Cardiac muscle cell (in vitro differentiated cells and primary cell): ENCODE measurements at regions not wholly inside any gene's neighbourhood (a gene's known extent, or its start where the extent isn't known, plus 50 kb on each side); places are given as distances from the start of the nearest gene placed in this dataset.
"Not testable (repeated sequence)": the region's sequence is repeated elsewhere in the genome, so short reads cannot be mapped to it uniquely, and the experiment has no call there.

ENCODE experiments used
- DNase-seq, 2 donors: peaks; one replicate each; pipeline versions ENCODE4 v3.0.0 to v3.0.0-alpha.2; 2010 to 2017; ENCODE audit warnings: low read depth in 1 of 2, low spot score in 1 of 2
- H3K27ac ChIP-seq: fragments of 200-600 bp; sonication (generic); 2 replicates; pipeline ENCODE4 v1.5.1; 2016
- H3K27me3 ChIP-seq: fragments of 200-600 bp; sonication (generic); 2 replicates; pipeline ENCODE4 v1.6.0; 2016; ENCODE audit warnings: control low read depth
- H3K36me3 ChIP-seq: fragments of 200-600 bp; sonication (generic); 2 replicates; pipeline ENCODE4 v1.5.1; 2016; ENCODE audit warnings: control low read depth
- H3K4me1 ChIP-seq: fragments of 200-600 bp; sonication (generic); 2 replicates; pipeline ENCODE4 v1.8.1; 2017; ENCODE audit warnings: low read depth, mild to moderate bottlenecking, mixed run types
- H3K4me3 ChIP-seq: fragments of 200-600 bp; sonication (generic); 2 replicates; pipeline ENCODE4 v1.5.1; 2016; ENCODE audit warnings: mild to moderate bottlenecking
- H3K9me3 ChIP-seq: fragments of 200-600 bp; sonication (generic); 2 replicates; pipeline ENCODE4 v1.5.1; 2017; ENCODE audit warnings: low read depth, mild to moderate bottlenecking, control low read depth
- CTCF ChIP-seq: IDR thresholded peaks from 2 replicates; pipeline ENCODE4 v1.5.1; 2012; ENCODE audit warnings: low read depth, mild to moderate bottlenecking, low read length

GRCh38 chrX:67213686-67214085 is 330.1 kb upstream of the AR start:
- not testable (repeated sequence) for H3K27ac ChIP-seq, DNase-seq, H3K27me3 ChIP-seq, H3K9me3 ChIP-seq, H3K4me1 ChIP-seq, H3K36me3 ChIP-seq, H3K4me3 ChIP-seq

GRCh38 chrX:67207912-67208311 is 335.9 kb upstream of the AR start:
- DNase-seq: no peak
- Histone ChIP-seq H3K9me3 (no peaks in the 10 kb centered on the region), H3K4me3 (no peak overlapping the region), H3K36me3 (no peaks in the 10 kb centered on the region), H3K27me3 (no peaks in the 10 kb centered on the region), H3K27ac (no peak overlapping the region), H3K4me1 (no peaks in the 10 kb centered on the region)
- TF ChIP-seq CTCF: no peak

- H3K27me3 ChIP-seq: no peaks in the 10 kb centered on the region
- DNase-seq: no peak
- no peaks in the 10 kb centered on the region for H3K36me3 ChIP-seq
- H3K9me3 ChIP-seq: no peaks in the 10 kb centered on the region
- TF ChIP-seq CTCF: no peak
- H3K27ac ChIP-seq: no peak overlapping the region
- H3K4me1 ChIP-seq: no peaks in the 10 kb centered on the region
- no peak overlapping the region for H3K4me3 ChIP-seq
Observed at GRCh38 chrX:67159437-67159836, 384.4 kb upstream of the AR start.

GRCh38 chrX:67114635-67115034 is 429.2 kb upstream of the AR start:
- Histone ChIP-seq H3K9me3 (no peaks in the 10 kb centered on the region), H3K4me1 (no peaks in the 10 kb centered on the region), H3K27ac (no peak overlapping the region), H3K4me3 (no peak overlapping the region), H3K27me3 (no peaks in the 10 kb centered on the region), H3K36me3 (no peaks in the 10 kb centered on the region)
- no peak for DNase-seq
- no peak for TF ChIP-seq CTCF

GRCh38 chrX:67105758-67106116 is 438.1 kb upstream of the AR start:
- H3K4me1 ChIP-seq: no peaks in the 10 kb centered on the region
- H3K27ac ChIP-seq: no peak overlapping the region
- no peak for TF ChIP-seq CTCF
- H3K27me3 ChIP-seq: no peaks in the 10 kb centered on the region
- no peaks in the 10 kb centered on the region for H3K9me3 ChIP-seq
- H3K4me3 ChIP-seq: no peak overlapping the region
- no peaks in the 10 kb centered on the region for H3K36me3 ChIP-seq
- DNase-seq: no peak

- H3K9me3 ChIP-seq: no peaks in the 10 kb centered on the region
- TF ChIP-seq CTCF: no peak
- no peaks in the 10 kb centered on the region for H3K36me3 ChIP-seq
- no peak for DNase-seq
- no peaks in the 10 kb centered on the region for H3K4me1 ChIP-seq
- no peak overlapping the region for H3K4me3 ChIP-seq
- H3K27ac ChIP-seq: no peak overlapping the region
- H3K27me3 ChIP-seq: no peaks in the 10 kb centered on the region
Observed at GRCh38 chrX:67104982-67105757, 438.7 kb upstream of the AR start.
